GM06990 (cell line): ENCODE measurements at regions not wholly inside any gene's neighbourhood (a gene's known extent, or its start where the extent isn't known, plus 50 kb on each side); places are given as distances from the start of the nearest gene placed in this dataset.

ENCODE experiments used
- DNase-seq: peaks from one replicate; pipeline ENCODE4 v3.0.0-alpha.2; 2011; ENCODE audit not compliant: insufficient read length; ENCODE audit errors: extremely low read depth
- H3K27me3 ChIP-seq: replicated peaks from 2 replicates; pipeline ENCODE4 v1.6.0; 2011; ENCODE audit warnings: low read length; ENCODE audit not compliant: control insufficient read depth, insufficient read depth
- H3K36me3 ChIP-seq: 2 replicates; pipeline ENCODE4 v1.5.1; 2011; ENCODE audit warnings: low read length; ENCODE audit not compliant: control insufficient read depth, insufficient read depth
- H3K4me3 ChIP-seq: replicated peaks from 2 replicates; pipeline ENCODE4 v1.5.1; 2011; ENCODE audit warnings: low read depth, mild to moderate bottlenecking, control low read depth, low read length
- CTCF ChIP-seq: IDR thresholded peaks from 2 replicates; pipeline ENCODE4 v1.5.1; 2011; ENCODE audit warnings: low read length, control low read depth, mild to moderate bottlenecking, inconsistent platforms; ENCODE audit not compliant: insufficient read depth, poor library complexity, severe bottlenecking

GRCh38 chr11:26076233-26076990 is 255.5 kb upstream of the ANO3 start:
- no peaks in the 10 kb centered on the region for H3K36me3 ChIP-seq
- no peak for TF ChIP-seq CTCF
- DNase-seq: no peak
- H3K4me3 ChIP-seq: no peak overlapping the region
- H3K27me3 ChIP-seq: no peaks in the 10 kb centered on the region

- Histone ChIP-seq H3K36me3 (no peaks in the 10 kb centered on the region), H3K4me3 (no peak overlapping the region), H3K27me3 (no peaks in the 10 kb centered on the region)
- DNase-seq: no peak
- no peak for TF ChIP-seq CTCF
Measured at GRCh38 chr11:26078231-26078821, 253.6 kb upstream of the ANO3 start.

- Histone ChIP-seq H3K27me3 (no peaks in the 10 kb centered on the region), H3K4me3 (no peak overlapping the region), H3K36me3 (no peaks in the 10 kb centered on the region)
- no peak for DNase-seq
- no peak for TF ChIP-seq CTCF
Measured at GRCh38 chr11:26084313-26084712, 247.6 kb upstream of the ANO3 start.

GRCh38 chr11:26086028-26086427 is 245.9 kb upstream of the ANO3 start:
- no peaks in the 10 kb centered on the region for H3K27me3 ChIP-seq
- H3K4me3 ChIP-seq: no peak overlapping the region
- no peak for DNase-seq
- no peaks in the 10 kb centered on the region for H3K36me3 ChIP-seq
- TF ChIP-seq CTCF: no peak

- H3K4me3 ChIP-seq: no peak overlapping the region
- TF ChIP-seq CTCF: no peak
- H3K27me3 ChIP-seq: no peaks in the 10 kb centered on the region
- no peaks in the 10 kb centered on the region for H3K36me3 ChIP-seq
- DNase-seq: peak; percentile 44
Measured at GRCh38 chr11:26087120-26087935, 244.6 kb upstream of the ANO3 start.
